SKM-1 treated with dmso at 0.1 percent for 144 hours (cell line): ENCODE measurements at regions not wholly inside any gene's neighbourhood (a gene's known extent, or its start where the extent isn't known, plus 50 kb on each side); places are given as distances from the start of the nearest gene placed in this dataset.
"Not testable (repeated sequence)": the region's sequence is repeated elsewhere in the genome, so short reads cannot be mapped to it uniquely, and the experiment has no call there.

ENCODE experiments used
- DNase-seq: peaks from one replicate; lab custom pipeline; 2025; ENCODE audit not compliant: unreplicated experiment; lab: John Stamatoyannopoulos, UW

DNA sequence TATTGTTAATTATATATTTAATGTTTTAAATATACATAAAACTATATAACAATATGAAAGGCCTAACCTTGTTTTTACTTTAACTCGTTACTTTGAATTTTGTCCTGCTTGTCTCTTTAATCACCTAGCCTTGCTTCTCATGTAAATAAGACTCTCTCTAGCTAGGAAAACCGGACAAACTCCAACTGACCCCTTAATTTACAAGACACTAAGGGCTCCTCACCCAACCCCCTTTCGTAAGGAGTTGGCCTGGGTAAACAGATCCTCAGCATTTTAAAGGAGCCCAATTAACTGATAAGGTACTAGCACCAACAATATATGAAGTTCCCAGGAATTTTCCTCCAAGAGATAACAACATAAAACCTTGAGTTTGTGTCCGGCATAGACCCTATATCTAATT, 1246.9 kb downstream of the JRKL start:
- DNase-seq, result not testable (repeated sequence)

DNA sequence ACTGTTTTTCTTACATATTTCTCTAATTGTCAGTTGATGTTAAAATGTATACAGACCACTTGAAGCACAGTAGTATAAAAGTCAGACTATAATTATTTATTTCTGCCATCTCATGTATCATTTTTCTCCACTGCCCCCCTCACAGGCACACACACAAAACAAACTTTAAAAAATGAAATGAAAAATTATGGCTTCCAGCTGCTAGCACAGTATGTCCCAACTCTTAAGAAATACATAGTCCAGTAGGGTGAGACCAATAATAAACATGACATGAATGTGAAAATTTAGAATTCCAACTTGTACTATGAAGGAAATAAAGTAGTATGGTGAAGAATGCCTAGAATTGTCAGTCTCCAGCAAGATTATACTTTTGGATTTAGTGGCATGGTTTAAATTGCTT, 1247.9 kb downstream of the JRKL start:
- no peak for DNase-seq

DNA sequence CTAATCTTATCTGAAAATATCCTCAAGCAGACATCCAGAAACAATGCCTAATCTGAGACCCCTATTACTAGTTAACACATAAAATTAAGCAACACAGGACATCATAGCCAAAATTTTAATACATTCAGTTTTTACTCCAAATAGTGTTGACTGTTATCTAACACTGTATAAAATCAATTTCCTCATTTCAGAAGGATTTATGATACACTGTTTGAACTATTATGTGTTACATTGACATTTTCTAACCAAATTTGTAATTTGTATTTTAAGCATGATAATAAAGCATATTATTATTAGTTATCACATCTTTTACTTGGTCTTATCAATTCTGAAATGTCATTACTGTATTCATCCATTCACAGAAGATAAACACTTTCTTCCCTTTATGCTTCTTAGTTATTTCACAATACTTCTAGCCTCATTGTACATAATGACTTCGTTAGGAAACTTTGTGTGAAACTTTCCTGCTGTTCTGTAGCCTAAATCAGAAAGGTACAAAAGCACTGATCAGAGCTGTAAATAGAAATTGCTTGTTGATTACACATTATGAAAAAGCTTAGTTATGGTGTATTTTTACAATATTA, 1248.9 kb downstream of the JRKL start:
- no peak for DNase-seq

DNA sequence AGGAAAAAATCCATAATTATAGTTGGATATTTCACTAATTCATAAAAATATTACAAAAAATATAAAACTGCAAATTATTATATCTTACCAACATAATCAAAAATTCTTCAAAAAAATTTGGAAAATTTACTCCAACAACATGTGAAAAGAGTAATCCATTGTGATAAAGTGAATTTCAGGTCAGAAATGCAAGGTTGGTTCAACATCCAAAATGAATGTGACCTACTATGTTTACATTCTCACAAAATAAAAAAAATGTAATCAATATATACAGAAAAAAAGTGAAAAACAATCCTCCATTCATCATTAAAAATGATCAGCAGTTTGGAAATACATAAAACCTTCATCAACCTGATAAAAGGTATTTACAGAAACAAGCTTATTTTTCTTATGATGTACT, 1252.2 kb downstream of the JRKL start:
- no peak for DNase-seq

DNA sequence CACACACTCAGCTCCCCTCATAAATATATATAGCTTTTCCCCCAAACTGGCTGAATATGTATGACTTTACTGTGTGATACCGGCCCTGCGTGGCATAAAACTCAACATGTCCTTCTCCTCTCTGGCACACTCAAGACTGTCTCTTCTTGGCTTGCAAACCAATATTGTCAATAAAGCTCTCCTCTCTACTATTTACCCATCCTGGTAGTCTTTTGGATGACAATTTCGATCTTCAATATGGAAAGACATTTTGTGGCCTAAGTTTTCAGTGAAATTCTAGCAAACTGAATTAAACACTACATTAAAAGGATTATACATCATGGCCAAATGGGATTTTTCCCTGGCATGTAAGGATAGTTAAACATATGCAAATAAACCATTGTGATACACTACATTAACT, 1255.9 kb downstream of the JRKL start:
- no peak for DNase-seq

DNA sequence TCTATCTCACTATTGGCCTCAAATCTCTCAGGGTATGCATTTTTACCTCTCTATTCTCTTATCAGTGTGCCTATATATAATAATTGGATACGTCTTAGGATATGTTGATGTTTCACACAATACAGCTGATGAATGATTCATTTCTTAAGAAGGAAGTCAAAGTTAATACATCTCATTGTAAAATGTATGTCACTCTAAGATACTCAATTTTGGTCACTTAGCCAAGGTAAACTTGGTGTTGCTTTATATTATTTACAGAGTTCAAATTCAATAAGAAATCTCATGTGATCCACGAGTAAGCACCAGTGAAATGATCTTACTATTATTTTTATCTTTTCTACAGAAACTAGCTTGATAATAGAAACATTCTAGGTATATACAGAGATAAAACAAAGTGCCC, 1266.5 kb downstream of the JRKL start:
- no peak for DNase-seq

DNA sequence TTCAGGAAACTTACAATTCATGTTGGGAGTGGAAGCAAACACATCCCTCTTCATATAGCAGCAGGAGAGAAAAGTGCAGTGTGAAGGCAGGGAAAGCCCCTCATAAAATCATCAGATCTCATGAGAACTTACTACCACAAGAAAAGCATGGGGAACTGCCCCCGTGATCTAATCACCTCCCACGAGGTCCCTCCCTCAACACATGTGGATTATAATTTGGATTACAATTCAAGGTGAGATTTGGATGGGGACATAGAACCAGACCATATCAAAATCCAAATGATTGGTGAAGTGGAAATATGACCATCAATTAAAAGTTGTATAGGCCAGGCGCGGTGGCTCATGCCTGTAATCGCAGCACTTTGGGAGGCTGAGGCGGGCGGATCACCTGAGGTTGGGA, 1268.0 kb downstream of the JRKL start:
- no peak for DNase-seq

DNA sequence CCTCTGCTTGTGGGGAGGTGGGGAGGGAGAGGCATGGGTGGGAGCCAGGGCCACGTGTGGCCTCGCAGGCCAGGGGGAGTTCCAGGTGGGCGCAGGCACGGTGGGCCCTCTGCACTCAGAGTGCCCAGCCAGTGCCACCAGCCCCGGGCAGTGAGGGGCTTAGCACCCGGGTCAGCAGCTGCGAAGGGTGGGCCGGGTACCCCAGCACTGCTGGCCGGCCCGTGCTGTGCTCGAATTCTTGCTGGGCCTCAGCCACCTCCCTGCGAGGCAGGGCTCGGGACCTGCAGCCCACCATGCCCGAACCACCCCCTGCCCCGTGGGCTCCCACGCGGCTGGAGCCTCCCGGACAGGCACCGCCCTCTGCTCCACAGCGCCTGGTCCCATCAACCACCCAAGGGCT, 1277.2 kb downstream of the JRKL start:
- no peak for DNase-seq

DNA sequence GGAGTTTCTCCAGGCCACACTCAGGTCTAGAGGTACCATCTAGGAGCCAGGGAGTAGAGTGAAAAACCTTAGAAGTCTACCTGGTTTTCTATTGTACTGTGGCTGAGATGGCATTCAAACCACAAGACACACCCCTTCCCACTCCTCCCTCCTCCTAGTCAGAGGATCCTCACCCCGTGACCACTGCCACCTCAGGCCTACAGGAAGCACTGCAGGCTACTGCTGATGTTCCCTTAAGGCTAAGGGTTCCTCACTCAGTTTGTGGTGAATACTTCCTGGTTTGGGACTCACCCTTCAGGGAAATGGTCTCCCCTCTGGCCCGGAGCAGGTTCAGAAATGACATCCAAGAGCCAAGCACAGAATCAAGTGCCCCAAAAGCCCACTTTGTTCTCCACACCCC, 1293.9 kb downstream of the JRKL start:
- DNase-seq, result peak; percentile 44

DNA sequence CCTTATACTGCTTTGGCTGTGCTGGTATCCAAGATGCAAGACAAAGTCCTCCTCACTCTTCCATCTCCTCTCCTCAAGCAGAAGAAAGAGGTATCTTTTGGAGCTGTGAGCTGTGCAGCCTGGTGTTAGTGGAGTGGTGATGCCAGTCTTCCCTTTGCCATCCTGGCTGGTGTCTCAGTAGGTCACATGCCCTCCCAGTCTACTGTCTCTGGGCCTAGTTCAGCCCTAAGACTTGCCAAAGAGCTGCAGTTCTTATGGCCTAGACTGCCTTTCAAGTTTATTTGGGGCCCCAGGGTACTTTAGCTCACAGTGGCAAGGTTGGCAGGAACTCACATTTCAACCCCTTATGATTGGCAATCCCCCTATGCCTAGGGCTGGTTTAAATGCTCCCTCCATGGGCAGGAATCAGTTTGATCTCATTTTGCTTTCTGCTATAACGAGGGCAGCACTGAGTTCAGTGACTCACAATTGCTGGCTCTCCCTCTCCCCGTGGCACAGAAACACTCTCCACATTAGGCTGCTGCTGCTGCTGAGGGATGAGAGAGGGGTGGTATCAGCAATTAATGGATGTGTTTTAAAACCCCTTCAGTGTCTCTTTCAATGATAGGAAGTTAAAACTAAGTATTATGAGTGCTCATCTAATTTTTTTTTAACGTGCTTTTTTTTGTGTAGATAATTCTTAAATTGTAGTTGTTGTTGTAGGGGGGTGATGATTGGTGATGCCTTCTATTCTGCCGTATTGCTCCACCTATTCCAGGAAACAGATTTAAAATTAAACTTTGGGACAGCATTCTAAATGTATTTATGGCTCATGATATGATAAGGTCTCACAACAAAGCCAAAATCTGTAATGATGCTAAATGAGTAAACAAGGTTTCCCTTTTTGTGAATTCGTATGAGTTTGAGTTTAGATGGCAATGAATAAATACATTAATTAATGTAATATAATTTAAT, 1295.0 kb downstream of the JRKL start:
- no peak for DNase-seq

DNA sequence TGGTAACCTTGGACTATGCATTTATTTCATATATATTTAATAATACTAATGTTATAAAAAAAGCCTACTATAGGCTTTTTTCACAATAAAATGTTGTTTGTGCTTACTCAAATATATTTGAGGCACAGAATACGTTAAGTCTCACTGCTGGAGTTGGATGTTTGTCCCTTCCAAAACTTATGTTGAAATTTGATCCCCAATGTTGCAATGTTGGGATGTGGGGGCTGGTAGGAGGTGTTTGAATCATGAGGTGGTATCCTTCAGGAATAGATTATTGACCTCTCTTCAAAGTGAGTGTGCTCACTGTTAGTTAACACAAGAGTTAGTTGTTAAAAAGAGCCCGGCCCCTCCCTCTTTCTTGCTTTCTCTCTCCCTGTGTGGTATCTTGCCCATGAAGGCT, 1295.9 kb downstream of the JRKL start:
- DNase-seq, result no peak

DNA sequence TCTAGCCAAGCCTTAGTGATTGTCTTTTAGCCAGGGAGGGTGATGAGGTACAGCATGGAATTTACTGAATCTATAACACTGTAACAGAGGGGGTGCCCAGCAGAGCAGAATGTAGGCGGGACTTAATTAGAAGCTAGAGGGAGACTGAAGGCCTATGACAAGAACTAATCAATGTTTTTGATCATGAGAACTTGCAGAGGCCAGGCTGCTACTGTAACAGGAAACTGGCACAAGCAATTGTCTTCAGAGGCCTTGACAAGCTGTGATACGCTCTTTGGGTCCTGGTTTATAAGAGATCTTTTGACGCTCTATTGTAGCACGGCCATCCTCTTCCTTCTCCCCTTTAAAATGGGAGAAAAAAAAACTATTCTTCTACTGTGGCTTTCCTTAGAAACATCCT, 1297.3 kb downstream of the JRKL start:
- no peak for DNase-seq

DNA sequence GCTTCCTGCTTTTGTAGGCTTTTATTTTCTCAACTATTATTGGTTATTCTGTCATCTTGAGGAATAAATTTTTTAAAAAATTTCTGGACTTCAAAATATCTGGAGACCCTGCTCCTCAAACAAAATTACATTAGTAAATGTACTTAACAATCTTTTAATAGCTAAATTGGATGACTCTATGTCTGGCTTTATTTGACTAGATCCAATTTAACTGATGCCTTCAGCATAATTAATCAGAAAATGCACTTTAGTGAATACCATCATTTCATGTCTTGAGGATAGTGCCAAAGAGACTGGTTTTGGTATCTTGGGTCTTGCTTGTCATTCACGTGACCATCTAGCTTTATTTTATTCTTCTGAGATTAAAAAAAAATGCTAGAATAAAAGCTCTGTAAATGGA, 1301.2 kb downstream of the JRKL start:
- no peak for DNase-seq

DNA sequence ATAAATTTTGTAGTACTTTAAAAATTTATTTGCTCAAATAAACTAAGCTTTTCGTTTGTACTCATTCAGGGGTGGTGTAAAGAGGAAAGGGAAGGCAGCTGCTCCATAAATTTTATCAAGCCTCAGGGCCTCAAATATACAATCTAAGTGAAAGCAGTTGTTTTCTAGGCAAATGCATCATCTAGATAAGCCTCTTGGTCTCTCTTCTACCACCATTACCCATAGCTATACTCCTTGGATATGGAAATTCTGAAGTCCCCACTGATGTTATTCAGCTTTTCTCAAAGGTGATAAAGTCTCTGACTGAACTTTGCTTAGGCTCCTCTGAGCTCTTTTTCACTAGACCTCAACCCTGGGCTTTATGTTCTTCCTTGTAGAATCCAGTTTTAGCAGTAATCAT, 1313.1 kb downstream of the JRKL start:
- DNase-seq, result no peak

DNA sequence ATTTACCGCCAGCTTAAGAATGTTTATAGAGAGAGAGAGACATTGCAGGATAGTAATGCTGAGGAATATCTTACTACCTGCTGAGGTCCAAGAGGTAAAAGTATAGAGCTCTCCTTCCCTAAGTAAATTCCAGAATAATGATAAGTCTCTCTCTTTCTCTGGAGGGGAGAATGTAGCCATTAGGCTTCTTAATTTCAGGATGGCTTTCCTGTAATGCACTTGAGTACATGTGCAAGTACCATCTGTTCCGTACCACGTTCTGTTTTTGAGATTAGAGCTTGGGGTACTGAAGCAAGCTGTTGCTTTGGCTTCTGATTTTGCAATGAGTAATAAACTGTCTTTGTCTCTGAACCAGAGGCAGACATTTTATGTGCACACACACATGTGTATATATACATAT, 1314.0 kb downstream of the JRKL start:
- no peak for DNase-seq

DNA sequence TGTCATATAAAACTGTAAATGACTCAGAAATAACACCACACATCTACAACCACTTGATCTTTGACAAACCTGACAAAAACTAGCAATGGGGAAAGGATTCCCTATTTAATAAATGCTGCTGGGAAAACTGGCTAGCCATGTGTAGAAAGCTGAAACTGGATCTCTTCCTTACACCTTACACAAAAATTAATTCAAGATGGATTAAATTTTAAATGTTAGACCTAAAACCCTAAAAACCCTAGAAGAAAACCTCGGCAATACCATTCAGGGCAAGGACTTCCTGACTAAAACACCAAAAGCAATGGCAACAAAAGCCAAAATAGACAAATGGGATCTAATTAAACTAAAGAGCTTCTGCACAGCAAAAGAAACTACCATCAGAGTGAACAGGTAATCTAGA, 1315.3 kb upstream of the CNTN5 start:
- not testable (repeated sequence) for DNase-seq

DNA sequence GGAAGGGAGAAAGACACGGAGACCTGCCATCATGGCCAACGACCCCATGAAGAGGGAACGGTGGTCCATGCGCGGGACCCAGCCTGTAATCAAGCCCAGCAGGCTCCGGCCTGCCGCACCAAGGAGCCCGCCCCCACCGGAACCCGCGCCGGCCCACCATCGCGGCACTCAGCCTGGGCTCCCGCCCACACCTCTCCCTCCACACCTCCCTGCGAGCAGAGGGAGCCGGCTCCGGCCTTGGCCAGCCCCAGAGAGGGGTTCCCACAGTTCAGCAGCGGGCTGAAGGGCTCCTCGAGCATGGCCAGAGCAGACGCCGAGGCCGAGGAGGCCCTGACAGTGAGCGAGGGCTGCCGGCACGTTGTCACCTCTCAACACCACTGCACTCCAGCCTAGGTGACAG, 1302.8 kb upstream of the CNTN5 start:
- no peak for DNase-seq

DNA sequence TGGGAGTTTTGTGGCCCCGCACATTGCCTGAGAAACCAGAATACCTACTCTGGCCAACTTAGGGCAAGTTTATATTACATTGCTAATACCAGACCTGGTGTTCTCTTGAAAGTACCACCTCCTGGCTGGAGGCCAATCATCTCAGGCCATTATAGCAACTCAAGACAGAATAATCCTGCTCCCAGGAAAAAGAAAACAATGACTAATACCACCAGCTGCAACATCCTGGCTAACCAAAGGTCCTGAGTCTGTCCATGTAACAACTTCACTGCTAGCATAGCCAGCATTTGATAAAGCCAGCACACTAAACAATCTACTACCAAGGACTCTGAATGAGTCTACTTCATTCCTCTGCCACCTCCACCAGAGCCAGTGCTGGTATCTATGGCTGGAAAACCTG, 1298.7 kb upstream of the CNTN5 start:
- DNase-seq, result no peak

DNA sequence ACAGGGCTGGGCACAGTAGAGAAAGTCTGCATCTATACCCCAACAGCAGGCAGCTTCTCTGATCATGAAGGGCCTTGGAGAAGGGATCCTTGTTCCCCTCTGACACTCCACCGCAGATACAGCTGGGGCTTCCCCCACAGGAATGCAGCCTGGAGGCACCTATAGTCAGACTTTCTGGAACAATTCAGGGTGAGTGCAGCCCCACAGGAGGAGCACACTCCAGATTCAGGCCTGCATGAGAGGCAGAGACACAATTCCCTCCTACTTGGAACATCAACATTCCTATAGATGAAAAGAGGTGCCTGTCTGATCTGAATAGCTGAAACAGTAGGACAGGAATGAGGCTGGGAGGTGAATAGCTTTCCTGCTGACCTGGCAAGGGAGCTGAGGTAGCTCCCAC, 1298.0 kb upstream of the CNTN5 start:
- no peak for DNase-seq

DNA sequence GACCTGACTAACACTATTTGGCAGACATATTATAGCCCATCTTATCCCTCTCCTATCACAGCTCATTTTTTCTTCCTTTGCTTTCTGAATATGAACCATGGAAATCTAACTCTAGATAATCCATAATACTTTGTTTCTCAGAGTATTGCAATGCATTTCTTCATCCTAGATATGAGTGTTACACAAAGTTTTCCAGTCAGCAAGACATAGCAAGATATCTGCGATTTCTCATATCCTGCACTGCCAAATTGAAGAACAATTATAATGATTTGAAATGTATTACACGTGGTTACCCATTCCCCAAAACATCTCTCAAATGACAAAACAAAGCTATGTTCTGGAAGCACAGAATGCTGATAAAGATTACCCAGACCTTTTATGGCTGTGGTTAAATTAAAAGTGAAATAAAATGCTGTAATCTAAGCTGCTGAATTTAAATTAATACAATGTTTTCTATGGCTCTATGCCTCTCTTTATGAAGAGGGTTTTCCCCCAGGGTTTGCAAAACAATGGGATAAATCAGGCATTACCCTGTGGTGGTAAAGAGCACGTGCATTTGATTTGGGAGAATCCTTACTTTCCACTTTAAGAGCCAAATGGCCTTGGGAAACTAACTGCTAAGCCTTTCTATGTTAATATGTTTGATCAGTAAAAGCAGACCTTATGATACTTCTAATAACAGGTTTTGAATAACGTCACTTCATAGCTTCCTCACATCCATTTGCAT, 1291.0 kb upstream of the CNTN5 start:
- no peak for DNase-seq

DNA sequence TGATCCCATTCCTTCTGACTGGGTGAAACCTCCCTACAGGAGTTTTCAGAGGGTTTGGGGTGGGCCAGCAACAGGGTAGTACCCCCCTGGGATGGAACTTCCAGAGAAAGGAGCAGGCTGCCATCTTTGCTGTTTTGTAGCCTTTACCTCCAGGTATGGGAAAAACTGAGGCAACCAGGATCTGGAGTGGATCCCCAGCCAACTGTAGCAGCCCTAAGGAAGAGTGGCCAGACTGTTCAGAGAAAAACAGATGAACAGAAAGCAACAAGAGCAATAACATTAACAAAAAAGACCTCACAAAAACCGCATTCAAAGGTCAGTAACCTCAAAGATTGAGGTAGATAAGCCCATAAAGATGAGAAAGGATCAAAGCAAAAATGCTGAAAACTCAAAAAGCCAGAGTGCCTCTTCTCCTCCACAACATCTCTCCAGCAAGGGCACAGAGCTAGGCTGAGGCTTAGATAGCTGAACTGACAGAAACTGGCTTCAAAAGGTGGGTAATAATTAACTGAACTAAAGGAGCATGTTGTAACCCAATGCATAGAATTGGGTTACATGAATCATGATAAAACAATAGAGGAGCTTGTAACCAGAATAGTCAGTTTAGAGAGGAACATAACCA, 1288.6 kb upstream of the CNTN5 start:
- DNase-seq, result no peak

DNA sequence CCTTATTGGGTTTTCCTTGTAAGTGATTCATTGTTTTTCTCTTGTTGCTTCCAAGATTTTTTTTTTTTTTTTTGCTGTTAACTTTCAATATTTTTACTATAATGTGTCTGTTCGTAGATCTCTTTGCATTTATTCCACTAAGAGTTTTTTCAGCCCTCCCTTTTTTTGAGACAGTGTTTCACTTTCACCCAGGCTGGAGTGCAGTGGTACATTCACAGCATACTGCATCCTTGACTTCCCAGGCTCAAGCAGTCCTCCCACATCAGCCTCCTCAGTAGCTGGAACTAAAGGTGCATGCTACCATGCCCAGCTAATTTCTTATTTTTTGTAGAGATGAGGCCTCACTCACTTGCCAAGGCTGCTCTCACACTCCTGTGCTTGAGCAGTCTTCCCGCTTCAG, 1282.0 kb upstream of the CNTN5 start:
- no peak for DNase-seq
